ENCODE measurements at regions not wholly inside any gene's neighbourhood (a gene's known extent, or its start where the extent isn't known, plus 50 kb on each side); places are given as distances from the start of the nearest gene placed in this dataset.

GRCh38 chr9:90983394-90983793 lies 181.8 kb downstream of the SYK start:
- TF ChIP-seq POLR2A (IDR thresholded peaks at IDR 0.05): no peak
- TF ChIP-seq CTCF (IDR thresholded peaks at IDR 0.05): no peak
